CD14-positive monocyte (primary cell): ENCODE measurements at regions not wholly inside any gene's neighbourhood (a gene's known extent, or its start where the extent isn't known, plus 50 kb on each side); places are given as distances from the start of the nearest gene placed in this dataset.

ENCODE experiments used
- DNase-seq, 3 donors: peaks; one replicate each; pipeline ENCODE4 v3.0.0-alpha.2; 2011 to 2022
- H2AFZ ChIP-seq: 2 replicates; pipeline ENCODE4 v1.6.0; 2012; ENCODE audit warnings: mild to moderate bottlenecking, low read depth, low read length, inconsistent platforms; ENCODE audit not compliant: insufficient read depth, poor library complexity, severe bottlenecking
- H3K27ac ChIP-seq, 2 donors: 1 replicate in 1 of 2; 2 replicates in 1 of 2; pipeline ENCODE4 v1.5.1; 2012 to 2013; ENCODE audit warnings: low read length in 2 of 2, control low read depth in 1 of 2, inconsistent platforms in 1 of 2, low read depth in 1 of 2, mild to moderate bottlenecking in 1 of 2
- H3K27me3 ChIP-seq, 2 donors: one replicate each; pipeline versions ENCODE4 v1.6.0 to v1.6.1; 2011 to 2013; ENCODE audit warnings: low read length in 2 of 2; ENCODE audit not compliant: control insufficient read depth in 2 of 2, insufficient read depth in 2 of 2
- H3K36me3 ChIP-seq, 2 donors: replicated peaks in 1 of 2; 1 replicate in 1 of 2; 2 replicates in 1 of 2; pipeline versions ENCODE4 v1.5.1 to v1.6.1; 2012 to 2013; ENCODE audit warnings: low read length in 2 of 2, control low read depth in 1 of 2, inconsistent platforms in 1 of 2, mild to moderate bottlenecking in 1 of 2; ENCODE audit not compliant: insufficient read depth in 2 of 2, control insufficient read depth in 1 of 2
- H3K4me1 ChIP-seq, 2 donors: 1 replicate in 1 of 2; 2 replicates in 1 of 2; pipeline versions ENCODE4 v1.5.1 to v1.6.1; 2012 to 2013; ENCODE audit warnings: low read length in 2 of 2, control low read depth in 1 of 2, inconsistent platforms in 1 of 2, mild to moderate bottlenecking in 1 of 2, moderate library complexity in 1 of 2; ENCODE audit not compliant: insufficient read depth in 2 of 2, control insufficient read depth in 1 of 2
- H3K4me2 ChIP-seq: replicated peaks from 2 replicates; pipeline ENCODE3; 2012; ENCODE audit warnings: low read length, moderate library complexity, mild to moderate bottlenecking; ENCODE audit not compliant: poor library complexity, severe bottlenecking; ENCODE audit errors: extremely low read depth
- H3K4me3 ChIP-seq, 3 experiments: fragments of 200-600 bp in 1 of 3; sonication (generic) in 1 of 3; replicated peaks in 1 of 3; 1 replicate in 2 of 3; 2 replicates in 1 of 3; pipeline ENCODE4 v1.5.1; 2011 to 2013; ENCODE audit warnings: low read length in 3 of 3, mild to moderate bottlenecking in 3 of 3, control low read depth in 2 of 3, low read depth in 2 of 3, inconsistent platforms in 1 of 3, moderate library complexity in 1 of 3
- H3K79me2 ChIP-seq: 2 replicates; pipeline ENCODE4 v1.6.0; 2012; ENCODE audit warnings: mild to moderate bottlenecking, control low read depth, inconsistent platforms, low read length, moderate library complexity; ENCODE audit not compliant: insufficient read depth
- H3K9ac ChIP-seq: 2 replicates; pipeline ENCODE4 v1.6.0; 2017; ENCODE audit warnings: low read length, mild to moderate bottlenecking; ENCODE audit not compliant: insufficient read depth, poor library complexity, severe bottlenecking
- H3K9me3 ChIP-seq, 2 donors: replicated peaks in 1 of 2; 1 replicate in 1 of 2; 2 replicates in 1 of 2; pipeline versions ENCODE4 v1.5.1 to v1.6.1; 2012 to 2013; ENCODE audit warnings: low read length in 2 of 2, control low read depth in 1 of 2; ENCODE audit not compliant: control insufficient read depth in 1 of 2, insufficient read depth in 1 of 2
- H4K20me1 ChIP-seq: 2 replicates; pipeline ENCODE4 v1.6.0; 2012; ENCODE audit warnings: mild to moderate bottlenecking, low read length, control low read depth, moderate library complexity; ENCODE audit not compliant: insufficient read depth
- H3K27ac Mint-ChIP-seq, 7 donors: one replicate each; pipeline ENCODE4 v1.8.0; 2020; ENCODE audit warnings: mild to moderate bottlenecking in 7 of 7, mixed read lengths in 7 of 7, moderate library complexity in 6 of 7, inconsistent platforms in 2 of 7
- H3K27me3 Mint-ChIP-seq, 3 donors: one replicate each; pipeline ENCODE4 v1.8.0; 2021 to 2022; ENCODE audit warnings: low read depth in 3 of 3, mild to moderate bottlenecking in 3 of 3, mixed read lengths in 3 of 3, moderate library complexity in 3 of 3, inconsistent platforms in 1 of 3
- H3K36me3 Mint-ChIP-seq, 2 donors: one replicate each; pipeline ENCODE4 v1.8.0; 2020; ENCODE audit warnings: mixed read lengths in 2 of 2, inconsistent platforms in 1 of 2, mild to moderate bottlenecking in 1 of 2
- H3K4me1 Mint-ChIP-seq: one replicate; pipeline ENCODE4 v1.8.0; 2020; ENCODE audit warnings: mild to moderate bottlenecking, mixed read lengths
- H3K4me3 Mint-ChIP-seq, 2 donors: one replicate each; pipeline ENCODE4 v1.8.0; 2020; ENCODE audit warnings: mild to moderate bottlenecking in 2 of 2, mixed read lengths in 2 of 2, moderate library complexity in 1 of 2
- H3K9me3 Mint-ChIP-seq, 7 donors: one replicate each; pipeline ENCODE4 v1.8.0; 2020 to 2022; ENCODE audit warnings: mixed read lengths in 7 of 7, mild to moderate bottlenecking in 6 of 7, moderate library complexity in 6 of 7, inconsistent platforms in 2 of 7
- WGBS: methylation state at CpG from one replicate; pipeline ENCODE4 v1.1.5; 2013; ENCODE audit warnings: missing lambda C conversion rate; ENCODE audit not compliant: insufficient coverage; 5-methylcytosine and 5-hydroxymethylcytosine counted together
- intact Hi-C, 2 donors: fragments of 100-400 bp; cut with micrococcal nuclease; formaldehyde crosslinking; loops; one replicate each; pipeline versions ENCODE4 v1.15.0 to v1.15.1; 2023
- TF ChIP-seq, protein P1 (sequence below): fragments of 200-600 bp; IDR thresholded peaks from one replicate; pipeline ENCODE4 v1.8.0; 2022; ENCODE audit warnings: antibody characterized with exemption, mild to moderate bottlenecking

DNA sequence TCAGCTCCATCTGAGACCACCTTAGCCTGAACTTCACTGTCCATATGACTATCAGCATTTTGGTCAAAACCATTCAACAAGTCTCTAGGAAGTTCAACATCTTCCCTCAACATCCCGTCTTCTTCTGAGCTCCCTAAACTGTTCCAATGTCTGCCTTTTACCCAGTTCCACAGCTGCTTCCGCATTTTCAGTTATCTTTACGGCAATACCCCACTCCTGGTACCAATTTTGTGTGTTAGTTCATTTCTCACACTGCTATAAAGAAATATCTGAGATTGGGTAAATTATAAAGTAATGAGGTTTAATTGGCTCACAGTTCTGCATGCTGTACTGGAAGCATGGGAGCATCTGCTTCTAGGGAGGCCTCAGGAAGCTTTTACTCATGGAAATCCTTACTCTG lies 771.2 kb downstream of the SLITRK6 start:
- Mint-ChIP-seq H3K4me1 (no peaks in the 10 kb centered on the region), H3K36me3 (no peaks in the 10 kb centered on the region), H3K27ac (no peak overlapping the region), H3K27me3 (no peaks in the 10 kb centered on the region), H3K4me3 (no peak overlapping the region), H3K9me3 (peaks cover 2 to 11% (median 5%) of the 10 kb centered on the region in 7 donors)
- no peaks in the 10 kb centered on the region for H3K4me1 ChIP-seq
- H2AFZ ChIP-seq, result no peak overlapping the region
- TF ChIP-seq, protein P1, sequence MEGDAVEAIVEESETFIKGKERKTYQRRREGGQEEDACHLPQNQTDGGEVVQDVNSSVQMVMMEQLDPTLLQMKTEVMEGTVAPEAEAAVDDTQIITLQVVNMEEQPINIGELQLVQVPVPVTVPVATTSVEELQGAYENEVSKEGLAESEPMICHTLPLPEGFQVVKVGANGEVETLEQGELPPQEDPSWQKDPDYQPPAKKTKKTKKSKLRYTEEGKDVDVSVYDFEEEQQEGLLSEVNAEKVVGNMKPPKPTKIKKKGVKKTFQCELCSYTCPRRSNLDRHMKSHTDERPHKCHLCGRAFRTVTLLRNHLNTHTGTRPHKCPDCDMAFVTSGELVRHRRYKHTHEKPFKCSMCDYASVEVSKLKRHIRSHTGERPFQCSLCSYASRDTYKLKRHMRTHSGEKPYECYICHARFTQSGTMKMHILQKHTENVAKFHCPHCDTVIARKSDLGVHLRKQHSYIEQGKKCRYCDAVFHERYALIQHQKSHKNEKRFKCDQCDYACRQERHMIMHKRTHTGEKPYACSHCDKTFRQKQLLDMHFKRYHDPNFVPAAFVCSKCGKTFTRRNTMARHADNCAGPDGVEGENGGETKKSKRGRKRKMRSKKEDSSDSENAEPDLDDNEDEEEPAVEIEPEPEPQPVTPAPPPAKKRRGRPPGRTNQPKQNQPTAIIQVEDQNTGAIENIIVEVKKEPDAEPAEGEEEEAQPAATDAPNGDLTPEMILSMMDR, result no peak
- intact Hi-C loops, result no loop called here
- H3K27me3 ChIP-seq, result no peaks in the 10 kb centered on the region
- DNase-seq, result no peak
- H3K4me2 ChIP-seq, result no peak overlapping the region
- no peak overlapping the region for H3K4me3 ChIP-seq
- H3K27ac ChIP-seq, result no peak overlapping the region
- no peaks in the 10 kb centered on the region for H4K20me1 ChIP-seq
- no peaks in the 10 kb centered on the region for H3K79me2 ChIP-seq
- WGBS, result 57% methylated on average over 1 of the region's 3 CpGs
- H3K36me3 ChIP-seq, result no peaks in the 10 kb centered on the region
- no peak overlapping the region for H3K9ac ChIP-seq
- peaks cover 13 to 19% of the 10 kb centered on the region in 2 donors for H3K9me3 ChIP-seq

DNA sequence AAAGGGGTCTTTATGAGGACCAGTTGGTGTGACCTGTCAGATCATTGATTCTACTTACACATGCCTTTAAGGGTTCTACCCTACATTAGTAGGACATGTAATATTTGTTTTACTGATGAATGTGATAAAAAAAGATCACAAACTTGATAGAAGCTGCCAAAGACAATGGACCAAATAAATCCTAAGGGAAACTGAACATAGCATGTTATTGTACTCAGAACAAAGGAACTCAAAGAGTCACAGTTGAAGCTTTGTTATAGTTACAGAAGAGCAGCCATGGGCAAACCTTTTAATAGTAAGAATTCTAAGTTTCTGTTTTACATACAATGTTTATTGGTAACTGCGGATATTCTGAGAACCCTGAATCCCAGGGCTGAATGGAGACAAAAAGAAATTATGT lies 780.1 kb downstream of the SLITRK6 start:
- H3K9me3 ChIP-seq, result peaks cover 11 to 17% of the 10 kb centered on the region in 2 donors
- Mint-ChIP-seq H3K27ac (no peak overlapping the region), H3K9me3 (peaks cover 2 to 13% (median 6%) of the 10 kb centered on the region in 7 donors), H3K36me3 (no peaks in the 10 kb centered on the region), H3K4me3 (no peak overlapping the region), H3K27me3 (no peaks in the 10 kb centered on the region), H3K4me1 (no peaks in the 10 kb centered on the region)
- H3K27me3 ChIP-seq, result no peaks in the 10 kb centered on the region
- H4K20me1 ChIP-seq, result no peaks in the 10 kb centered on the region
- H3K4me3 ChIP-seq, result no peak overlapping the region
- WGBS, result no CpG with 5 or more reads among the region's 1 CpG
- H3K9ac ChIP-seq, result no peak overlapping the region
- H3K4me1 ChIP-seq, result no peaks in the 10 kb centered on the region
- H3K4me2 ChIP-seq, result no peak overlapping the region
- H2AFZ ChIP-seq, result no peak overlapping the region
- TF ChIP-seq, protein P1, result no peak
- DNase-seq, result no peak
- no peaks in the 10 kb centered on the region for H3K36me3 ChIP-seq
- H3K27ac ChIP-seq, result no peak overlapping the region
- no peaks in the 10 kb centered on the region for H3K79me2 ChIP-seq
- intact Hi-C loops, result no loop called here
